ENCODE measurements at regions not wholly inside any gene's neighbourhood (a gene's known extent, or its start where the extent isn't known, plus 50 kb on each side); places are given as distances from the start of the nearest gene placed in this dataset.

GRCh38 chr18:78788161-78788560 is 191.5 kb upstream of the SALL3 start:
- in situ Hi-C loops (cut with MboI), result no loop called here
- Histone ChIP-seq H3K4me1 (ENCODE audit: insufficient read depth) (no peaks in the 10 kb centered on the region), H3K9me3 (ENCODE audit: low read depth) (no peaks in the 10 kb centered on the region), H2AFZ (no peak overlapping the region), H3K27ac (no peak overlapping the region), H3K27me3 (replicated peaks; ENCODE audit: insufficient read depth) (no peaks in the 10 kb centered on the region), H3K79me2 (ENCODE audit: insufficient read depth) (no peaks in the 10 kb centered on the region), H3K4me3 (no peak overlapping the region), H4K20me1 (ENCODE audit: insufficient read depth) (no peaks in the 10 kb centered on the region), H3K4me2 (ENCODE audit: unreplicated experiment) (no peak overlapping the region), H3K9ac (no peak overlapping the region), H3K9me2 (ENCODE audit: insufficient read depth) (no peaks in the 10 kb centered on the region), H3F3A (ENCODE audit: insufficient read depth) (no peaks in the 10 kb centered on the region), H3K36me3 (ENCODE audit: low read depth) (no peaks in the 10 kb centered on the region)
- TF ChIP-seq EZH2 (IDR thresholded peaks at IDR 0.05; ENCODE audit: insufficient read depth, poor library complexity, severe bottlenecking) (no peak), EZH2phosphoT487 (IDR thresholded peaks at IDR 0.05; ENCODE audit: insufficient read depth, low read depth) (no peak)
- DNase-seq, result no peak
- WGBS, 2 experiments (ENCODE audit: low coverage in 1 of 2, low lambda C conversion rate in 2 of 2, missing lambda C conversion rate in 2 of 2), result 42 to 51% methylated on average over 12 to 14 of the region's 14 CpGs

- H3K27me3 ChIP-seq (replicated peaks; ENCODE audit: insufficient read depth), result no peaks in the 10 kb centered on the region
- 38 to 42% methylated on average over 10 to 11 of the region's 11 CpGs for WGBS, 2 experiments (ENCODE audit: low coverage in 1 of 2, low lambda C conversion rate in 2 of 2, missing lambda C conversion rate in 2 of 2)
- in situ Hi-C loops (cut with MboI), result no loop called here
- H3K4me3 ChIP-seq, result no peak overlapping the region
- H3K9ac ChIP-seq, result no peak overlapping the region
- H3K27ac ChIP-seq, result no peak overlapping the region
- H3K36me3 ChIP-seq (ENCODE audit: low read depth), result no peaks in the 10 kb centered on the region
- H2AFZ ChIP-seq, result no peak overlapping the region
- H3K4me1 ChIP-seq (ENCODE audit: insufficient read depth), result no peaks in the 10 kb centered on the region
- H3K9me2 ChIP-seq (ENCODE audit: insufficient read depth), result no peaks in the 10 kb centered on the region
- H3K9me3 ChIP-seq (ENCODE audit: low read depth), result no peaks in the 10 kb centered on the region
- no peaks in the 10 kb centered on the region for H3K79me2 ChIP-seq (ENCODE audit: insufficient read depth)
- no peak for DNase-seq
- no peak overlapping the region for H3K4me2 ChIP-seq (ENCODE audit: unreplicated experiment)
- TF ChIP-seq EZH2 (IDR thresholded peaks at IDR 0.05; ENCODE audit: insufficient read depth, poor library complexity, severe bottlenecking) (no peak), EZH2phosphoT487 (IDR thresholded peaks at IDR 0.05; ENCODE audit: insufficient read depth, low read depth) (no peak)
- H3F3A ChIP-seq (ENCODE audit: insufficient read depth), result no peaks in the 10 kb centered on the region
- H4K20me1 ChIP-seq (ENCODE audit: insufficient read depth), result no peaks in the 10 kb centered on the region
Measured at GRCh38 chr18:78789850-78790249, 189.8 kb upstream of the SALL3 start.

GRCh38 chr18:78790511-78790910 is 189.1 kb upstream of the SALL3 start:
- Histone ChIP-seq H3K4me1 (ENCODE audit: insufficient read depth) (no peaks in the 10 kb centered on the region), H3K9me2 (ENCODE audit: insufficient read depth) (no peaks in the 10 kb centered on the region), H3K79me2 (ENCODE audit: insufficient read depth) (no peaks in the 10 kb centered on the region), H2AFZ (no peak overlapping the region), H4K20me1 (ENCODE audit: insufficient read depth) (no peaks in the 10 kb centered on the region), H3K9ac (no peak overlapping the region), H3F3A (ENCODE audit: insufficient read depth) (no peaks in the 10 kb centered on the region), H3K9me3 (ENCODE audit: low read depth) (no peaks in the 10 kb centered on the region), H3K27ac (no peak overlapping the region), H3K27me3 (replicated peaks; ENCODE audit: insufficient read depth) (no peaks in the 10 kb centered on the region), H3K36me3 (ENCODE audit: low read depth) (no peaks in the 10 kb centered on the region), H3K4me2 (ENCODE audit: unreplicated experiment) (no peak overlapping the region), H3K4me3 (no peak overlapping the region)
- 38 to 46% methylated on average over 4 to 6 of the region's 6 CpGs for WGBS, 2 experiments (ENCODE audit: low coverage in 1 of 2, low lambda C conversion rate in 2 of 2, missing lambda C conversion rate in 2 of 2)
- no peak for TF ChIP-seq EZH2 (IDR thresholded peaks at IDR 0.05; ENCODE audit: insufficient read depth, poor library complexity, severe bottlenecking)
- no peak for TF ChIP-seq EZH2phosphoT487 (IDR thresholded peaks at IDR 0.05; ENCODE audit: insufficient read depth, low read depth)
- DNase-seq, result no peak
- in situ Hi-C loops (cut with MboI), result no loop called here

- Histone ChIP-seq H3K9me3 (ENCODE audit: low read depth) (no peaks in the 10 kb centered on the region), H3K27ac (no peak overlapping the region), H3K9me2 (ENCODE audit: insufficient read depth) (no peaks in the 10 kb centered on the region), H3K4me1 (ENCODE audit: insufficient read depth) (no peaks in the 10 kb centered on the region), H4K20me1 (ENCODE audit: insufficient read depth) (no peaks in the 10 kb centered on the region), H3F3A (ENCODE audit: insufficient read depth) (no peaks in the 10 kb centered on the region), H2AFZ (no peak overlapping the region), H3K4me3 (no peak overlapping the region), H3K79me2 (ENCODE audit: insufficient read depth) (no peaks in the 10 kb centered on the region), H3K9ac (no peak overlapping the region), H3K36me3 (ENCODE audit: low read depth) (no peaks in the 10 kb centered on the region), H3K27me3 (replicated peaks; ENCODE audit: insufficient read depth) (no peaks in the 10 kb centered on the region), H3K4me2 (ENCODE audit: unreplicated experiment) (no peak overlapping the region)
- TF ChIP-seq EZH2phosphoT487 (IDR thresholded peaks at IDR 0.05; ENCODE audit: insufficient read depth, low read depth), result no peak
- no peak for TF ChIP-seq EZH2 (IDR thresholded peaks at IDR 0.05; ENCODE audit: insufficient read depth, poor library complexity, severe bottlenecking)
- 63 to 72% methylated on average over 11 of the region's 11 CpGs for WGBS, 2 experiments (ENCODE audit: low coverage in 1 of 2, low lambda C conversion rate in 2 of 2, missing lambda C conversion rate in 2 of 2)
- in situ Hi-C loops (cut with MboI), result no loop called here
- no peak for DNase-seq
Measured at GRCh38 chr18:78790960-78791359, 188.7 kb upstream of the SALL3 start.

GRCh38 chr18:78792094-78792493 is 187.5 kb upstream of the SALL3 start:
- in situ Hi-C loops (cut with MboI), result no loop called here
- Histone ChIP-seq H3K36me3 (ENCODE audit: low read depth) (no peaks in the 10 kb centered on the region), H3F3A (ENCODE audit: insufficient read depth) (no peaks in the 10 kb centered on the region), H3K27ac (no peak overlapping the region), H3K9me3 (ENCODE audit: low read depth) (no peaks in the 10 kb centered on the region), H4K20me1 (ENCODE audit: insufficient read depth) (no peaks in the 10 kb centered on the region), H2AFZ (no peak overlapping the region), H3K79me2 (ENCODE audit: insufficient read depth) (no peaks in the 10 kb centered on the region), H3K9ac (no peak overlapping the region), H3K4me3 (no peak overlapping the region), H3K9me2 (ENCODE audit: insufficient read depth) (no peaks in the 10 kb centered on the region), H3K4me1 (ENCODE audit: insufficient read depth) (no peaks in the 10 kb centered on the region), H3K27me3 (replicated peaks; ENCODE audit: insufficient read depth) (no peaks in the 10 kb centered on the region), H3K4me2 (ENCODE audit: unreplicated experiment) (no peak overlapping the region)
- WGBS, 2 experiments (ENCODE audit: low coverage in 1 of 2, low lambda C conversion rate in 2 of 2, missing lambda C conversion rate in 2 of 2), result 43 to 47% methylated on average over 9 of the region's 9 CpGs
- DNase-seq, result no peak
- TF ChIP-seq EZH2 (IDR thresholded peaks at IDR 0.05; ENCODE audit: insufficient read depth, poor library complexity, severe bottlenecking), result no peak
- no peak for TF ChIP-seq EZH2phosphoT487 (IDR thresholded peaks at IDR 0.05; ENCODE audit: insufficient read depth, low read depth)
